A549 (cell line): ENCODE measurements at regions not wholly inside any gene's neighbourhood (a gene's known extent, or its start where the extent isn't known, plus 50 kb on each side); places are given as distances from the start of the nearest gene placed in this dataset.

Experiments
- CHD2 ChIP-seq: fragments of 150-350 bp; IDR thresholded peaks from 2 replicates; pipeline ENCODE4 v1.6.1; 2014; ENCODE audit warnings: low read length; ENCODE audit not compliant: partially characterized antibody
- CTCF ChIP-seq: fragments of >200 bp; sonication (Bioruptor Twin); formaldehyde crosslinking; IDR thresholded peaks from 3 replicates; pipeline ENCODE4 v1.5.1; 2016
- EHMT2 ChIP-seq: fragments of 200-600 bp; sonication (generic); IDR thresholded peaks from 2 replicates; pipeline ENCODE4 v1.6.1; 2016; ENCODE audit warnings: antibody characterized with exemption, low read depth, mild to moderate bottlenecking, moderate library complexity
- EP300 ChIP-seq, 2 experiments: fragments of >200 bp; sonication (Bioruptor Twin); formaldehyde crosslinking; IDR thresholded peaks; 2 replicates in 1 of 2; 3 replicates in 1 of 2; pipeline ENCODE4 v1.6.1; 2016 to 2017
- KDM5A ChIP-seq: fragments of 200-600 bp; sonication (generic); IDR thresholded peaks from 2 replicates; pipeline ENCODE4 v1.6.1; 2016; ENCODE audit warnings: antibody characterized with exemption, mild to moderate bottlenecking
- MAX ChIP-seq: IDR thresholded peaks from 2 replicates; pipeline ENCODE4 v1.6.1; 2012
- POLR2A ChIP-seq: IDR thresholded peaks from 2 replicates; pipeline ENCODE4 v1.6.1; 2012; ENCODE audit warnings: mild to moderate bottlenecking, low read length
- USF2 ChIP-seq: fragments of 450-650 bp; IDR thresholded peaks from 2 replicates; pipeline ENCODE4 v1.6.1; 2014; ENCODE audit warnings: antibody characterized with exemption
- ZSCAN20 ChIP-seq: fragments of 250-450 bp; sonication (Bioruptor Pico); IDR thresholded peaks from 2 replicates; pipeline ENCODE4 v1.8.0; 2022; ENCODE audit warnings: mild to moderate bottlenecking, moderate library complexity

GRCh38 chr5:124279146-124279876 is 467.1 kb downstream of the ZNF608 start:
- TF ChIP-seq EHMT2 (no peak), POLR2A (no peak), ZSCAN20 (CRISPR knock-in tag) (no peak), CHD2 (no peak), CTCF (no peak), KDM5A (no peak), EP300 (IDR thresholded peaks at IDR 0.05) (no peak), MAX (no peak), USF2 (no peak)
